ENCODE measurements at regions not wholly inside any gene's neighbourhood (a gene's known extent, or its start where the extent isn't known, plus 50 kb on each side); places are given as distances from the start of the nearest gene placed in this dataset.
"Not testable (repeated sequence)": the region's sequence is repeated elsewhere in the genome, so short reads cannot be mapped to it uniquely, and the experiment has no call there.

- no peak for DNase-seq
Observed at GRCh38 chr6:60991427-60992028, 1294.5 kb downstream of the KHDRBS2 start.

GRCh38 chr6:60952500-60952899 lies 1333.5 kb downstream of the KHDRBS2 start:
- DNase-seq = no peak

- DNase-seq = not testable (repeated sequence)
Observed at GRCh38 chr6:60950221-60950923, 1335.7 kb downstream of the KHDRBS2 start.

GRCh38 chr6:60947416-60947815 lies 1338.6 kb downstream of the KHDRBS2 start:
- not testable (repeated sequence) for DNase-seq

DNA sequence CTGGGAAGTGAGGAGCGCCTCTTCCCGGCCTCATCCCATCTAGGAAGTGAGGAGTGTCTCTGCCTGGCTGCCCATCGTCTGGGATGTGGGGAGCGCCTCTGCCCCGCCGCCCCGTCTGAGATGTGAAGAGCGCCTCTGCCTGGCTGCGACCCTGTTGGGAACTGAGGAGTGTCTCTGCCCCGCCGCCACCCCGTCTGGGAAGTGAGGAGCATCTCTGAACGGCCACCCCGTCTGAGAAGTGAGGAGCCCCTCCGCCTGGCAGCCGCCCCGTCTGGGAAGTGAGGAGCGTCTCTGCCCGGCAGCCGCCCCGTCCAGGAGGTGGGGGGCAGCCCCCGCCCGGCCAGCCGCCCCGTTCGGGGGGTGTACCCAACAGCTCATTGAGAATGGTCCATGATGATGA lies 1341.2 kb downstream of the KHDRBS2 start:
- DNase-seq = not testable (repeated sequence)

DNA sequence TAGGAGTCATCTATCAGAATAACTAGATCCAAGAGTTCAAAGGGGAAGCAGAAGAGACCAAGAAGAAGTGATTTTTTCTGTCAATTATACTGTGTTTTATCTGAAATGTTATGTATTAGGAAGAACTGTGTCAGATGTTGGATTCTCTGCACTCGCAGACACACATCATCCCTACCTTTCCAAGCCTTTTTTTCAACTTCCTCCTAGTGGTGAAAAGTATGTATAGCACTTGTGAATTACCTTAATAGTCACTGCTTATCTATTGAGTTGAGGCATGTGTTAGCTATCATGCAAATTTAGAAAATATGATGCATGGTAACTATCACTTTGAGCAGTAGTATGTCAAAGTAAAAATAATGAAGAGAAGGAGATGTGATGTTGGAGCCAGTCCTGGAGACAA lies 1350.1 kb downstream of the KHDRBS2 start:
- not testable (repeated sequence) for DNase-seq

GRCh38 chr6:60919652-60920051 lies 1366.4 kb downstream of the KHDRBS2 start:
- DNase-seq = not testable (repeated sequence)

GRCh38 chr6:60903860-60904259 lies 1382.2 kb downstream of the KHDRBS2 start:
- DNase-seq = not testable (repeated sequence)

- DNase-seq = not testable (repeated sequence)
Observed at GRCh38 chr6:60893374-60893773, 1392.7 kb downstream of the KHDRBS2 start.

DNA sequence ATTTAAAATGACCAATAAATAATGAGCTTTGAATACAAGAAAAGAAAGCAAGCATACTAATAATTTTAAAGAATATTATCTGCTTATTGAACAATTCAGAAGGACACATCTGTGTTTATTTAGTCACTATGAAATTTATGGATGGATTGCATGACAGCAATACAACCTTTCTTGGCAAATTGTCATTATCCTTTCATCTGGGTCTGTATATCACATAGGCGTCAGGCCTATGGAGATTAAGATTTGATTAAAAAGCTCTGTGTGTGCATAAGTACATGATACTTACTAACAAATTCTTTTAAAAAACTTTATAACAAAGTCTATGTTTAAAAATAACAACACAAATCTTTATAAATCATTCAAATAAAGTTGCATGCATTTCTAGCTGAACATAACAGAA lies 1394.4 kb downstream of the KHDRBS2 start:
- no peak for DNase-seq

- DNase-seq = not testable (repeated sequence)
Observed at GRCh38 chr6:60877396-60877795, 1408.6 kb downstream of the KHDRBS2 start.

GRCh38 chr6:60870779-60871178 lies 1415.2 kb downstream of the KHDRBS2 start:
- DNase-seq = not testable (repeated sequence)

GRCh38 chr6:60867548-60867947 lies 1418.5 kb downstream of the KHDRBS2 start:
- DNase-seq = no peak

GRCh38 chr6:60843175-60843982 lies 1442.6 kb downstream of the KHDRBS2 start:
- DNase-seq = peak in 1 of 2 experiments; percentile 1

DNA sequence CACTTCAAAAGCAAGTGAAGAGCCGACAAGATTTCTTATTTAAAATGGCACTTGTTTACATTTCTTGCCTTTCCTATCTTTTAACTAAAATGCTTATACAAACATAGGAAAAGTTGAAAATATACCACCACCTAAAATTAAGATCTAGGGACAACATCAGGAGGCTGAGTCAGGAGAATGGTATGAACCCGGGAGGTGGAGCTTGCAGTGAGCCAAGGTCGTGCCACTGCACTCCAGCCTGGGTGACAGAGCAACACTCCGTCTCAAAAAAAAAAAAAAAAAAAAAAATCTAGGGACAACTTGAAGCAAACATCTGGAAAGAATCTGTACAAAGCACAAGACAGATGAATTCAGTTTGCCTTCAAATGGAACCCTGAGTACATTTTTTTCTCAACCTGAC lies 1455.3 kb downstream of the KHDRBS2 start:
- not testable (repeated sequence) for DNase-seq

- not testable (repeated sequence) for DNase-seq
Observed at GRCh38 chr6:60822597-60822996, 1463.4 kb downstream of the KHDRBS2 start.

GRCh38 chr6:60818072-60818471 lies 1468.0 kb downstream of the KHDRBS2 start:
- DNase-seq = not testable (repeated sequence)

- not testable (repeated sequence) for DNase-seq
Observed at GRCh38 chr6:60814784-60815183, 1471.2 kb downstream of the KHDRBS2 start.

GRCh38 chr6:60813897-60814596 lies 1472.0 kb downstream of the KHDRBS2 start:
- not testable (repeated sequence) for DNase-seq

DNA sequence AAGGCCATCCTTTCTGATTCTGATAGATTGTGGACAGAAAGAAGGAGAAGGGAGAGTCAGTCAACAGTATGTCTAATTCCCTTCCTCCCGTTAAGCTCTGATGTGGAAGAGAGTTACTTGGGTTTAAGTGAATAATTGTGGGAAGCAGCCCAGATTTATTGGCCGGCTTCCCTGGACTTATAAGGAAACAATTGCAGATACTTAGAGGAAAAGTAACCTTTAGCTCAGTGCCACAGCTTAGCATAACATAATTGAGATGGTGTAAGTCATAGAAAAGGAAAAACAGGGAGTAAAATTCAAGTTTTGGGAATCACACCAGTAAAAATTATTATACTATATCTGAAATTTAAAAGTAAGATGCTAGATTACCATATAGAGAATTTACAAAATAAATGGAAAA lies 1475.8 kb downstream of the KHDRBS2 start:
- not testable (repeated sequence) for DNase-seq

DNA sequence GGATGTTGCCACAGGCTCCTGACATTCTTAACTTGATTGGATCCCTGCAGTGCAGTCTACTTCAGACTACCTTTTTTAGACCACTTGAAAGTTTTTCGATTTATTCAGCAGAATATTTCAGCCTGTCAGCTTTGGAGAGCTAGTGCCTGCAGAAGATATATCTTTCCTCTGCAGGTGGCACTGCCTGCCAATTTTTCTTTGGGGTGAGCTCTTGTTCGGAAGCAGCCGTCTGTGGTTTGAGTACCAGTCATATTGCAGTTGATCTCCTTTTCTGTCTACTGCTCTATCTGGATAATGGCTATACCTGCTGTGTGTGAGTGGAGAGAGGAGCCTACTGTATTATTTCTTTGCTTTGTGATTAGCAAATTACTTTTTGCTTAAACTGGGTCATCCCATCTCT lies 1486.9 kb downstream of the KHDRBS2 start:
- not testable (repeated sequence) for DNase-seq

GRCh38 chr6:60797831-60798230 lies 1488.2 kb downstream of the KHDRBS2 start:
- not testable (repeated sequence) for DNase-seq

DNA sequence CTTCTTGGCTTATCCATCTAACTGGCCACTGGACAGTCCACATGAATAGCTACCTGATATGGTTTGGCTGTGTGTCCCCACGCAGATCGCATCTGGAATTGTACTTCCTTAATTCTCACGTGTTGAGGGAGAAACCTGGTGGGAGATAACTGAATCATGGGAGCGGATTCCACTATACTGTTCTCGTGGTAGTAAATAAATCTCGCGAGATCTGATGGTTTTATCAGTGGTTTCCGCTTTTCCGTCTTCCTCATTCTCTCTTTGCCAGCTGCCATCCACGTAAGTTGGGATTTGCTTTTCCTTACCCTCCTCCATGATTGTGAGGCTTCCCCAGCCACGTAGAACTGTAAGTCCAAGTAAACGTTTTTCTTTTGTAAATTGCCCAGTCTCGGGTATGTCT lies 1496.4 kb downstream of the KHDRBS2 start:
- not testable (repeated sequence) for DNase-seq

Measured in SW 1271 (cell line).